Skeletal muscle tissue (tissue), 3 donors: ENCODE measurements at regions not wholly inside any gene's neighbourhood (a gene's known extent, or its start where the extent isn't known, plus 50 kb on each side); places are given as distances from the start of the nearest gene placed in this dataset.

Experiments used
- H3K27ac ChIP-seq: one replicate; pipeline ENCODE4 v1.7.0; 2013; ENCODE audit warnings: mild to moderate bottlenecking, low read depth, low read length, inconsistent platforms
- H3K27me3 ChIP-seq, 3 donors: one replicate each; pipeline ENCODE4 v1.7.0; 2013; ENCODE audit warnings: low read length in 3 of 3; ENCODE audit not compliant: control insufficient read depth in 3 of 3, insufficient read depth in 3 of 3
- H3K36me3 ChIP-seq, 3 donors: one replicate each; pipeline ENCODE4 v1.7.0; 2013; ENCODE audit warnings: low read length in 3 of 3; ENCODE audit not compliant: control insufficient read depth in 3 of 3, insufficient read depth in 3 of 3
- H3K4me1 ChIP-seq, 3 donors: one replicate each; pipeline ENCODE4 v1.7.0; 2013; ENCODE audit warnings: low read length in 3 of 3, mild to moderate bottlenecking in 3 of 3; ENCODE audit not compliant: control insufficient read depth in 3 of 3, insufficient read depth in 3 of 3
- H3K4me3 ChIP-seq, 3 donors: one replicate each; pipeline ENCODE4 v1.7.0; 2013; ENCODE audit warnings: low read length in 3 of 3
- H3K9ac ChIP-seq, 3 donors: one replicate each; pipeline ENCODE4 v1.7.0; 2013; ENCODE audit warnings: low read length in 3 of 3, mild to moderate bottlenecking in 3 of 3, moderate library complexity in 2 of 3, low read depth in 1 of 3
- H3K9me3 ChIP-seq, 3 donors: one replicate each; pipeline ENCODE4 v1.7.0; 2013; ENCODE audit warnings: low read length in 3 of 3; ENCODE audit not compliant: control insufficient read depth in 3 of 3
- donor health status: Osteomylitis.

GRCh38 chr3:20787005-20787404, 601.0 kb upstream of the SGO1 start:
- Histone ChIP-seq H3K4me3 (no peak overlapping the region), H3K4me1 (no peaks in the 10 kb centered on the region), H3K9me3 (no peaks in the 10 kb centered on the region), H3K27me3 (no peaks in the 10 kb centered on the region), H3K9ac (no peak overlapping the region), H3K36me3 (no peaks in the 10 kb centered on the region), H3K27ac (no peak overlapping the region)

- no peak overlapping the region for H3K9ac ChIP-seq
- no peaks in the 10 kb centered on the region for H3K27me3 ChIP-seq
- no peak overlapping the region for H3K4me3 ChIP-seq
- H3K9me3 ChIP-seq, result no peaks in the 10 kb centered on the region
- no peaks in the 10 kb centered on the region for H3K4me1 ChIP-seq
- no peaks in the 10 kb centered on the region for H3K36me3 ChIP-seq
- no peak overlapping the region for H3K27ac ChIP-seq
These were observed 590.7 kb upstream of the SGO1 start for GRCh38 chr3:20776692-20777091.

- H3K36me3 ChIP-seq, result no peaks in the 10 kb centered on the region
- no peak overlapping the region for H3K27ac ChIP-seq
- no peaks in the 10 kb centered on the region for H3K27me3 ChIP-seq
- H3K4me3 ChIP-seq, result no peak overlapping the region
- H3K9ac ChIP-seq, result no peak overlapping the region
- H3K4me1 ChIP-seq, result no peaks in the 10 kb centered on the region
- no peaks in the 10 kb centered on the region for H3K9me3 ChIP-seq
These were observed 590.3 kb upstream of the SGO1 start for GRCh38 chr3:20776286-20776685.

GRCh38 chr3:20773320-20773984, 587.4 kb upstream of the SGO1 start:
- H3K27me3 ChIP-seq, result no peaks in the 10 kb centered on the region
- no peak overlapping the region for H3K27ac ChIP-seq
- no peaks in the 10 kb centered on the region for H3K9me3 ChIP-seq
- no peak overlapping the region for H3K4me3 ChIP-seq
- H3K9ac ChIP-seq, result no peak overlapping the region
- H3K36me3 ChIP-seq, result no peaks in the 10 kb centered on the region
- H3K4me1 ChIP-seq, result no peaks in the 10 kb centered on the region

- Histone ChIP-seq H3K9me3 (no peaks in the 10 kb centered on the region), H3K4me3 (no peak overlapping the region), H3K27ac (no peak overlapping the region), H3K36me3 (no peaks in the 10 kb centered on the region), H3K4me1 (no peaks in the 10 kb centered on the region), H3K27me3 (no peaks in the 10 kb centered on the region), H3K9ac (no peak overlapping the region)
These were observed 586.9 kb upstream of the SGO1 start for GRCh38 chr3:20772869-20773268.

GRCh38 chr3:20769430-20769829, 583.4 kb upstream of the SGO1 start:
- Histone ChIP-seq H3K4me3 (no peak overlapping the region), H3K27ac (no peak overlapping the region), H3K9ac (no peak overlapping the region), H3K27me3 (no peaks in the 10 kb centered on the region), H3K36me3 (no peaks in the 10 kb centered on the region), H3K9me3 (no peaks in the 10 kb centered on the region), H3K4me1 (no peaks in the 10 kb centered on the region)

- Histone ChIP-seq H3K4me3 (no peak overlapping the region), H3K9ac (no peak overlapping the region), H3K4me1 (no peaks in the 10 kb centered on the region), H3K9me3 (no peaks in the 10 kb centered on the region), H3K36me3 (no peaks in the 10 kb centered on the region), H3K27me3 (no peaks in the 10 kb centered on the region), H3K27ac (no peak overlapping the region)
These were observed 575.0 kb upstream of the SGO1 start for GRCh38 chr3:20760981-20761380.

- Histone ChIP-seq H3K9me3 (no peaks in the 10 kb centered on the region), H3K27me3 (no peaks in the 10 kb centered on the region), H3K27ac (no peak overlapping the region), H3K9ac (no peak overlapping the region), H3K36me3 (no peaks in the 10 kb centered on the region), H3K4me1 (no peaks in the 10 kb centered on the region), H3K4me3 (no peak overlapping the region)
These were observed 566.4 kb upstream of the SGO1 start for GRCh38 chr3:20752416-20752815.

- H3K36me3 ChIP-seq, result no peaks in the 10 kb centered on the region
- H3K27me3 ChIP-seq, result no peaks in the 10 kb centered on the region
- H3K4me3 ChIP-seq, result no peak overlapping the region
- no peak overlapping the region for H3K27ac ChIP-seq
- no peaks in the 10 kb centered on the region for H3K4me1 ChIP-seq
- H3K9ac ChIP-seq, result no peak overlapping the region
- H3K9me3 ChIP-seq, result no peaks in the 10 kb centered on the region
These were observed 565.3 kb upstream of the SGO1 start for GRCh38 chr3:20751296-20751695.

GRCh38 chr3:20747741-20748140, 561.7 kb upstream of the SGO1 start:
- Histone ChIP-seq H3K27me3 (no peaks in the 10 kb centered on the region), H3K27ac (no peak overlapping the region), H3K4me1 (no peaks in the 10 kb centered on the region), H3K9me3 (no peaks in the 10 kb centered on the region), H3K4me3 (no peak overlapping the region), H3K9ac (no peak overlapping the region), H3K36me3 (no peaks in the 10 kb centered on the region)
